Upper lobe of right lung (tissue), 1 donor: ENCODE measurements at regions not wholly inside any gene's neighbourhood (a gene's known extent, or its start where the extent isn't known, plus 50 kb on each side); places are given as distances from the start of the nearest gene placed in this dataset.

ENCODE experiments used
- ATAC-seq: fragments of 200-7000 bp; cut with Tn5 transposase; one replicate; pipeline ENCODE4 v1.9.1; 2020; ENCODE audit warnings: mild to moderate bottlenecking, moderate library complexity
- DNase-seq: peaks from one replicate; pipeline ENCODE4 v3.0.0-alpha.2; 2020
- H3K27ac ChIP-seq: fragments of 200-600 bp; one replicate; pipeline ENCODE4 v1.8.0; 2022
- H3K27me3 ChIP-seq: fragments of 200-600 bp; one replicate; pipeline ENCODE4 v1.8.0; 2022; ENCODE audit warnings: mild to moderate bottlenecking
- H3K36me3 ChIP-seq: fragments of 200-600 bp; one replicate; pipeline ENCODE4 v1.8.0; 2022
- H3K4me1 ChIP-seq: fragments of 200-600 bp; one replicate; pipeline ENCODE4 v1.8.0; 2022
- H3K4me3 ChIP-seq: fragments of 200-600 bp; one replicate; pipeline ENCODE4 v1.8.0; 2022; ENCODE audit warnings: mild to moderate bottlenecking
- H3K9me3 ChIP-seq: fragments of 200-600 bp; one replicate; pipeline ENCODE4 v1.8.0; 2022
- intact Hi-C: fragments of 100-400 bp; cut with DNase I; formaldehyde crosslinking; loops from one replicate; pipeline ENCODE4 v1.11.0; 2022
- TF ChIP-seq, protein P1 (sequence below): fragments of 200-600 bp; IDR thresholded peaks from one replicate; pipeline ENCODE4 v1.8.0; 2022; ENCODE audit warnings: antibody characterized with exemption
- donor health status: DM: no; HTN: yes; CAD: no; lungs with severe emphysema.

DNA sequence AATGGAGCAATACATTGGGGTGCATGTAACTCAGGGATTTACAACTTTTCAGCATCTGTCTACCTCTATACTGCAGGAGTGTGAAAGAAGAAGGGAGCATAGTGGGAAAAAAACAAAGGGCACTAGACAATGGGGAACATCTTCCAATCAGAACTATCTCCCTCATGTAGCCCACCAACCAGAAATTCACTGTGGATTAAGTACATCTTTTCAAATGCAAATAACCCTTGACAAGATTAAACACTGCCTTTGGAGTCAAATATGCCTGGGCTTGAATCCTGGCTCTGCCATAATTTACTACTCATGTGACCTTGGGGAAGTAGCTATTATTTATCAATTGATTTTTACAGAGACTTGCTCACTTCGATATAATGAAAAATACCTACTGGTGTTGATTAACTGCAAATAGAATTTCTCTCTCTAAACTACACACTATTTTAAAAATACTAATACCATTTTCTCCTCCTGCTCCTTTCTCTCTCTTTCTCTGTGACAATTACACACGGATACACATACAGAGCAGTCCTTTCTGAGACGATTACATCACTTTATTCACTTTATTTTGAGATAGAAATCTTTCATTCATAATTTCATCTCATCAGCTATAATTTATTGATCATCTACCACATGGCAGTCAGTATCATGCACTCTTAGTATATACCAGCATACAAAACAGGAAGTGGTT is 783.7 kb downstream of the FRK start:
- intact Hi-C loops: no loop called here
- Histone ChIP-seq H3K27me3 (no peaks in the 10 kb centered on the region), H3K4me3 (no peak overlapping the region), H3K9me3 (no peaks in the 10 kb centered on the region), H3K27ac (no peak overlapping the region), H3K36me3 (no peaks in the 10 kb centered on the region), H3K4me1 (no peaks in the 10 kb centered on the region)
- ATAC-seq (no peak), DNase-seq (no peak)
- TF ChIP-seq, protein P1, sequence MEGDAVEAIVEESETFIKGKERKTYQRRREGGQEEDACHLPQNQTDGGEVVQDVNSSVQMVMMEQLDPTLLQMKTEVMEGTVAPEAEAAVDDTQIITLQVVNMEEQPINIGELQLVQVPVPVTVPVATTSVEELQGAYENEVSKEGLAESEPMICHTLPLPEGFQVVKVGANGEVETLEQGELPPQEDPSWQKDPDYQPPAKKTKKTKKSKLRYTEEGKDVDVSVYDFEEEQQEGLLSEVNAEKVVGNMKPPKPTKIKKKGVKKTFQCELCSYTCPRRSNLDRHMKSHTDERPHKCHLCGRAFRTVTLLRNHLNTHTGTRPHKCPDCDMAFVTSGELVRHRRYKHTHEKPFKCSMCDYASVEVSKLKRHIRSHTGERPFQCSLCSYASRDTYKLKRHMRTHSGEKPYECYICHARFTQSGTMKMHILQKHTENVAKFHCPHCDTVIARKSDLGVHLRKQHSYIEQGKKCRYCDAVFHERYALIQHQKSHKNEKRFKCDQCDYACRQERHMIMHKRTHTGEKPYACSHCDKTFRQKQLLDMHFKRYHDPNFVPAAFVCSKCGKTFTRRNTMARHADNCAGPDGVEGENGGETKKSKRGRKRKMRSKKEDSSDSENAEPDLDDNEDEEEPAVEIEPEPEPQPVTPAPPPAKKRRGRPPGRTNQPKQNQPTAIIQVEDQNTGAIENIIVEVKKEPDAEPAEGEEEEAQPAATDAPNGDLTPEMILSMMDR: no peak

DNA sequence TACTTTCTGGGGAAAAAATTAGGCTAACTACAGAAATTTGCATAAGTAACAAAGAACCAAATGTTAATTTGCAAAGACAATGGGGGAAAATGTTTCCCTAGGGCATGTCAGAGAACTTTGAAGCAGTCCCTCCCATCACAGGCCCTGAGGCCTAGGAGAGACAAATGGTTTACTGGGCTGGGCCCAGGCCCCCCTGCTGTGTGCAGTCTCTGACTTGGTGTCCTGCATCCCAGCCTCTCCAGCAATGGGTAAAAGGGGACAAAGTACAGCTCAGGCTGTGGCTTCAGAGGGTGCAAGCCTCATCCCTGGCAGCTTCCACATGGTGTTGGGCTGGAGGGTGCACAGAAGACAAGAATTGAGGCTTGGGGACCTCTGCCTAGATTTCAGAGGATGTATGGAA is 788.4 kb downstream of the FRK start:
- DNase-seq (no peak), ATAC-seq (no peak)
- TF ChIP-seq, protein P1: no peak
- Histone ChIP-seq H3K9me3 (no peaks in the 10 kb centered on the region), H3K27ac (no peak overlapping the region), H3K4me1 (no peaks in the 10 kb centered on the region), H3K36me3 (no peaks in the 10 kb centered on the region), H3K27me3 (no peaks in the 10 kb centered on the region), H3K4me3 (no peak overlapping the region)
- intact Hi-C loops: no loop called here

DNA sequence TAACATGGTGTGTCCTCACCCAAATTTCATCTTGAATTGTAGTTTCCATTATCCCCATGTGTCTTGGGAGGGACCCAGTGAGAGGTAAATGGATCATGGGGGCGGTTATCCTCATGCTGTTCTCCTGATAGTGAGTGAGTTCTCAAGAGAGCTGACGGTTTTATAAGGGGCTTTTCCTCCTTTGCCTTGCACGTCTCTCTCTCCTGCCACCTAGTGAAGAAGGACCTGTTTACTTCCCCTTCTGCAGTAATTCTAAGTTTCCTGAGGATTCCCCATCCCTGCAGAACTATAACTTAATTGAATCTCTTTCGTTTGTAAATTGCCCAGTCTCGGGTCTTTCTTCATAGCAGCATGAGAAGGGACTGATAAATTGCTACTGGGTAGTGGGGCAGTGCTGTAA is 789.3 kb downstream of the FRK start:
- DNase-seq (no peak), ATAC-seq (no peak)
- TF ChIP-seq, protein P1: no peak
- H3K4me3 ChIP-seq: no peak overlapping the region
- H3K4me1 ChIP-seq: no peaks in the 10 kb centered on the region
- no peaks in the 10 kb centered on the region for H3K36me3 ChIP-seq
- no peaks in the 10 kb centered on the region for H3K9me3 ChIP-seq
- H3K27me3 ChIP-seq: no peaks in the 10 kb centered on the region
- intact Hi-C loops: no loop called here
- H3K27ac ChIP-seq: no peak overlapping the region

DNA sequence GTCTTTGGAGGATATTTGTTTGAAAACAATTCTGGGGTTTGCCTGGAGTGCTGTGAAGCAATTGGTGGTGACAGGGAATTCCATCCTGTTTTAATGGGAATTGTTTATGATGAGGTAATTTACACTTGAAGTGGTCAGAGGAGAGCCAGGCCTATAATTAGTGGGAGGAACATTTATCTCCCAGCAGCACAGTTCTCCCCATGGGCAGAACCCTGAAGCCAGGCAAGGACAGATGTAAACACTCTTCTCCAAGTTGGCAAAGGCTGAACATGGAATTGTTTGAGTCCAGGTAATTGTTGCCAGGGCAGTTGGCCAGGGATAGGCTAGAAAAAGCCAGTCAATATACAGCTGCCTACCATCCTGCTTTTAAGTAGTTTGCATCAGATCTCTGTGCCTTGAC is 789.7 kb downstream of the FRK start:
- no peak for DNase-seq
- Histone ChIP-seq H3K27ac (no peak overlapping the region), H3K9me3 (no peaks in the 10 kb centered on the region), H3K36me3 (no peaks in the 10 kb centered on the region), H3K4me3 (no peak overlapping the region), H3K4me1 (no peaks in the 10 kb centered on the region), H3K27me3 (no peaks in the 10 kb centered on the region)
- TF ChIP-seq, protein P1: no peak
- no peak for ATAC-seq
- intact Hi-C loops: no loop called here

DNA sequence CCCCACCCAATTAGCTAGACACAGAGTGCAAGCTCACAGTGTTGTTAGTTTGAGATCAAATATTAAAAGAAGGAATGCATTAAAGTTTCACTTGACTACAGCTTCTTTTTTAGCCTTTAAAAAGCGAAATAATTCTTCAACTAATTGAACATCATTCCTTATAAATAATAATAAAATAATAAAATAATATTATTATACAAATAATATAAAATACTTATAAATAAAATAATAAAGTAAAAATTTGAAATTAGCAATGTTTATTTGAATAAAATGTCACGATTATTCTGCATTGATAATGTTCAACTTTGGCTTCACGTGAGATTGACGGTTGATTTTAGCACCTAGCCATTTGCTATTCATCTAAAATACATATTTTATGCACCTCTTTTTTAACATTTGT is 819.3 kb downstream of the FRK start:
- Histone ChIP-seq H3K4me3 (no peak overlapping the region), H3K27me3 (no peaks in the 10 kb centered on the region), H3K27ac (no peak overlapping the region), H3K9me3 (peaks cover 5% of the 10 kb centered on the region), H3K36me3 (no peaks in the 10 kb centered on the region), H3K4me1 (no peaks in the 10 kb centered on the region)
- intact Hi-C loops: no loop called here
- no peak for DNase-seq
- TF ChIP-seq, protein P1: no peak
- ATAC-seq: no peak

DNA sequence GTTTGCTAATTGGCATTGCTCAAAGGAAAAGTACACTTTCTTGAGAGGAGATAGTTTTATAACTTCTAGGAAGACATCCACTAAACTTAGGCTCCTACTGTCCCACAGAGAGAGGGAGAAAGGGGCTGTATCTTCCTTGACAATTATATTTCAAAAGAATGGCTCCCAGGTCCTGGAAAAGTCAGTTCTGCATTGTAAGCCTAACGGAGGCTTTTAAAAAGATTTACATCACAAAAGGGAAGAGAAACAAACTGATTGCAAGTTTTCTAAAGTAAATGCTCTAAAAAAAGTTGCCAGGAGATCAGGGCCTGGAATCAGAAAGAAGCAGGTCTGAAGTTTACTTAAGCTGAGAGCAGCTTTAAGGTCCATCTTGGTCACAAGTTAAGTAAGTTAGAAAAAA is 839.5 kb downstream of the FRK start:
- DNase-seq (no peak), ATAC-seq (no peak)
- Histone ChIP-seq H3K4me1 (no peaks in the 10 kb centered on the region), H3K4me3 (no peak overlapping the region), H3K27me3 (no peaks in the 10 kb centered on the region), H3K36me3 (no peaks in the 10 kb centered on the region), H3K9me3 (no peaks in the 10 kb centered on the region), H3K27ac (no peak overlapping the region)
- TF ChIP-seq, protein P1: no peak
- intact Hi-C loops: no loop called here
